ENCODE measurements at regions not wholly inside any gene's neighbourhood (a gene's known extent, or its start where the extent isn't known, plus 50 kb on each side); places are given as distances from the start of the nearest gene placed in this dataset.

DNA sequence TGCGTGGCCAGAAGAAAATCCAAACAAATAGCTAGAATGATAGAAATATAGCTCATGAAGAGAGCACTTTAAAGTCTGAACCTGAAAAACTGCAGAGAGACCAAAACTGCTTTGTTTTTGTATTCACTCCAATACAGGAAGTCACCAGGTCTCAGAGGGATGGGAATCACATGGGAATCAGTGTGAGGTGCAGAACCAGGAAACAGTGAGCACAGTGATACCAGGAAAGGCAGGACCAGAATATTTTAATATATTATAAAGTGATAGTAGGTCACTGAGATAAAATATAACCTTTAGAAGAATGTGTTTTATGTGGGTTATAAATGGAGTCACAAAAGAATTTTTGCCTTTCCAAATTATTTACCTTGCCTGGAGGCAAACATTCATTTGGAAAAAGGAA is 277.3 kb downstream of the CASP12 start:
- Histone ChIP-seq H3K27me3 (ENCODE audit: insufficient read depth, low read length) (no peaks in the 10 kb centered on the region), H3K9me3 (ENCODE audit: low read length) (peaks cover 4% of the 10 kb centered on the region), H3K36me3 (ENCODE audit: insufficient read depth, low read length) (no peaks in the 10 kb centered on the region), H2AFZ (ENCODE audit: low read depth, low read length) (no peak overlapping the region), H3K4me3 (ENCODE audit: low read length) (no peak overlapping the region), H3K4me1 (ENCODE audit: insufficient read depth, low read length) (no peaks in the 10 kb centered on the region)

- Histone ChIP-seq H3K4me1 (ENCODE audit: insufficient read depth, low read length) (no peaks in the 10 kb centered on the region), H3K9me3 (ENCODE audit: low read length) (peaks cover 4% of the 10 kb centered on the region), H3K36me3 (ENCODE audit: insufficient read depth, low read length) (no peaks in the 10 kb centered on the region), H2AFZ (ENCODE audit: low read depth, low read length) (no peak overlapping the region), H3K4me3 (ENCODE audit: low read length) (no peak overlapping the region), H3K27me3 (ENCODE audit: insufficient read depth, low read length) (no peaks in the 10 kb centered on the region)
Observed at GRCh38 chr11:104619751-104620150, 278.5 kb downstream of the CASP12 start.

DNA sequence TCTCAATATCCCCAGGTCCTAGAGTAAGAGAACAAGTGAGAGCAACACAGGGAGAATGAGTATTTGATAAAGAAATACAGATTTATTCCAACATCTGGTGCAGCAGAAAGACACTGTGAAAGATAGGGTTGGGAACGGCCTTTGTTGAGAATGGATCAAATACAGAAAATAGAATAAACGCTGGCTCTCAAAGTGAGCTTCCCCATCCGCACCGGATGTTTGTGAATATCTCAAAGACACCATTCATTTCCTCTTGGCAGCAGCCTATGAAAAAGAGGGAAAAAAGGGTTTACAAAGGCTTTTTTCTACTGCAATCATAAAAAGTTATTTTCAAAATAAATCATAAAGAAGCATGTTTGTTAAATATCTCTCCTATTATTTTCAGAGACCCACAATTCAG is 279.3 kb downstream of the CASP12 start:
- H3K36me3 ChIP-seq (ENCODE audit: insufficient read depth, low read length) = no peaks in the 10 kb centered on the region
- H2AFZ ChIP-seq (ENCODE audit: low read depth, low read length) = no peak overlapping the region
- H3K4me3 ChIP-seq (ENCODE audit: low read length) = no peak overlapping the region
- peaks cover 4% of the 10 kb centered on the region for H3K9me3 ChIP-seq (ENCODE audit: low read length)
- H3K4me1 ChIP-seq (ENCODE audit: insufficient read depth, low read length) = no peaks in the 10 kb centered on the region
- no peaks in the 10 kb centered on the region for H3K27me3 ChIP-seq (ENCODE audit: insufficient read depth, low read length)

GRCh38 chr11:104614961-104615360 is 283.3 kb downstream of the CASP12 start:
- Histone ChIP-seq H3K4me3 (ENCODE audit: low read length) (no peak overlapping the region), H3K27me3 (ENCODE audit: insufficient read depth, low read length) (no peaks in the 10 kb centered on the region), H3K9me3 (ENCODE audit: low read length) (peaks cover 4% of the 10 kb centered on the region), H3K36me3 (ENCODE audit: insufficient read depth, low read length) (no peaks in the 10 kb centered on the region), H2AFZ (ENCODE audit: low read depth, low read length) (no peak overlapping the region), H3K4me1 (ENCODE audit: insufficient read depth, low read length) (no peaks in the 10 kb centered on the region)

DNA sequence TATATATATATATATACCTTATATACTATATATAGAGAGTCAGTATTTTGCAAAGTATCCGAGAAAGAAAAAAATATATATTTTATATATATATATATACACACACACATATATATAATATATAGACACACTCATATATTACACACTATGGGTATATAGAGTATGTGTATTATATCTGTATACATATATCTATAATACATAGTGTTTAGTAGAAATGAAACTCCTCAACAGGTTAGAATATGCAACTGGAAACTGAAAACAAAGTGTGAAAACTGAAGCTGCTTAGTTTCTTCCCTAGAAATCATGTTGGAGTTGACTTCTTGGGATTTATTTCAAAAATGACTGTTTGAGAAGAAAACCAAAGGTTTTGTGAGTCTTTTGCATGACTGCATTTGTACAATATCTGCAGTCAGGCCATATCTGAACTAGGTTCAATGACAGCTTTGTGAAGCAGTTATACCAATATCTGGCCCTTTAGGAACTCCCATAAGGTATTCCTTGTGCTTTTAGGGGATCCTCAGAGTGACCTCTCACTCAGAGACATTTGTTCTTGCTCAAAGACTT is 284.1 kb downstream of the CASP12 start:
- no peak overlapping the region for H3K4me3 ChIP-seq (ENCODE audit: low read length)
- no peaks in the 10 kb centered on the region for H3K27me3 ChIP-seq (ENCODE audit: insufficient read depth, low read length)
- H3K9me3 ChIP-seq (ENCODE audit: low read length) = peaks cover 4% of the 10 kb centered on the region
- peaks cover 3% of the 10 kb centered on the region for H3K4me1 ChIP-seq (ENCODE audit: insufficient read depth, low read length)
- H2AFZ ChIP-seq (ENCODE audit: low read depth, low read length) = no peak overlapping the region
- no peaks in the 10 kb centered on the region for H3K36me3 ChIP-seq (ENCODE audit: insufficient read depth, low read length)

- H3K9me3 ChIP-seq (ENCODE audit: low read length) = no peaks in the 10 kb centered on the region
- H3K4me3 ChIP-seq (ENCODE audit: low read length) = no peak overlapping the region
- no peaks in the 10 kb centered on the region for H3K27me3 ChIP-seq (ENCODE audit: insufficient read depth, low read length)
Observed at GRCh38 chr11:104610635-104611034, 287.6 kb downstream of the CASP12 start.

GRCh38 chr11:104609311-104610085 is 288.8 kb downstream of the CASP12 start:
- Histone ChIP-seq H3K9me3 (ENCODE audit: low read length) (no peaks in the 10 kb centered on the region), H3K4me3 (ENCODE audit: low read length) (no peak overlapping the region), H3K27me3 (ENCODE audit: insufficient read depth, low read length) (no peaks in the 10 kb centered on the region), H2AFZ (ENCODE audit: low read depth, low read length) (no peak overlapping the region), H3K4me1 (ENCODE audit: insufficient read depth, low read length) (peaks cover 3% of the 10 kb centered on the region), H3K36me3 (ENCODE audit: insufficient read depth, low read length) (no peaks in the 10 kb centered on the region)

More at GRCh38 chr11:104610635-104611034, 287.6 kb downstream of the CASP12 start:
- Histone ChIP-seq H3K36me3 (ENCODE audit: insufficient read depth, low read length) (no peaks in the 10 kb centered on the region), H2AFZ (ENCODE audit: low read depth, low read length) (no peak overlapping the region), H3K4me1 (ENCODE audit: insufficient read depth, low read length) (peaks cover 3% of the 10 kb centered on the region)

- Histone ChIP-seq H3K27me3 (ENCODE audit: insufficient read depth, low read length) (no peaks in the 10 kb centered on the region), H3K4me3 (ENCODE audit: low read length) (no peak overlapping the region), H2AFZ (ENCODE audit: low read depth, low read length) (no peak overlapping the region), H3K36me3 (ENCODE audit: insufficient read depth, low read length) (no peaks in the 10 kb centered on the region), H3K9me3 (ENCODE audit: low read length) (no peaks in the 10 kb centered on the region), H3K4me1 (ENCODE audit: insufficient read depth, low read length) (no peaks in the 10 kb centered on the region)
Observed at GRCh38 chr11:104602643-104603042, 295.6 kb downstream of the CASP12 start.

GRCh38 chr11:104594228-104594958 is 303.9 kb downstream of the CASP12 start:
- H2AFZ ChIP-seq (ENCODE audit: low read depth, low read length) = no peak overlapping the region
- H3K4me1 ChIP-seq (ENCODE audit: insufficient read depth, low read length) = no peaks in the 10 kb centered on the region
- H3K36me3 ChIP-seq (ENCODE audit: insufficient read depth, low read length) = no peaks in the 10 kb centered on the region
- no peaks in the 10 kb centered on the region for H3K9me3 ChIP-seq (ENCODE audit: low read length)
- no peaks in the 10 kb centered on the region for H3K27me3 ChIP-seq (ENCODE audit: insufficient read depth, low read length)
- H3K4me3 ChIP-seq (ENCODE audit: low read length) = no peak overlapping the region

DNA sequence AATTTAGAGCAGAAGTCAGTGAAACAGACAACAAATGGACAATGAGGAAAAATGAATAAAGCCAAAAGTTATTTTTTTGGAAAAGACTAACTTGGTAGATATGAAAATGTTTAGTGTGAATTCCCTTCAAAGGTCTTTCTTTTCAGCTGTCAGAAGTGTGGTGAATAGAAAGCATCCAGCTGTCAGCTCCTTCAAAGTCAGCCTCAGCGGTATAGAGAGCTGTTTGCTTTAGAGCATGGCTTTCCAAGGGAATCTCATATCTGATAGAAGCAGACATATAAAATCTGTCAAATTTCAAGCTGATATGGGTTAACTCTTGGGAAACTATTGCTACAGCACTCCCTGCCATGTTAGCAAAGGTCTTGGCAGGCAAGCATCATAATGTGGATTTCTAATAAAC is 309.3 kb downstream of the CASP12 start:
- H3K9me3 ChIP-seq (ENCODE audit: low read length) = no peaks in the 10 kb centered on the region
- H3K4me1 ChIP-seq (ENCODE audit: insufficient read depth, low read length) = peaks cover 5% of the 10 kb centered on the region
- no peaks in the 10 kb centered on the region for H3K36me3 ChIP-seq (ENCODE audit: insufficient read depth, low read length)
- no peaks in the 10 kb centered on the region for H3K27me3 ChIP-seq (ENCODE audit: insufficient read depth, low read length)
- no peak overlapping the region for H2AFZ ChIP-seq (ENCODE audit: low read depth, low read length)
- H3K4me3 ChIP-seq (ENCODE audit: low read length) = no peak overlapping the region

DNA sequence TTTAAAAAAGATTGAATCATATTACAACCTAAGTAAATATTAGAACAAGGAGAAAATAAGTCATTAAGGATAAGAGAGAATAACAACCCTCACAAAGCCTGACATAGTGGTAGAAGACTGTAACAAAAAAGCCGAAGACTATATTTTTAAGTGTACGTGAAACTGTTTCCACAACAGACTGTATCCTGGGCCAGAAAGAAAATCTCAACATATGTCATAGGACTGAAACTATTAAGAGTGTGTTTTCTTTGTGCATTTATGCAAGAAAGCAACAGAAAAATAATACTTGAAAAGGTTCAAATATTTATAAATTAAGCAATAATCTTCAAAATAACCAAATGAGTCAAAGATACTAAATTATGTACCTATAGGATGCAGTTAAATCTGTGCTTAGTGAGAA is 309.8 kb downstream of the CASP12 start:
- H2AFZ ChIP-seq (ENCODE audit: low read depth, low read length) = no peak overlapping the region
- no peak overlapping the region for H3K4me3 ChIP-seq (ENCODE audit: low read length)
- H3K36me3 ChIP-seq (ENCODE audit: insufficient read depth, low read length) = no peaks in the 10 kb centered on the region
- no peaks in the 10 kb centered on the region for H3K9me3 ChIP-seq (ENCODE audit: low read length)
- H3K27me3 ChIP-seq (ENCODE audit: insufficient read depth, low read length) = no peaks in the 10 kb centered on the region
- peaks cover 5% of the 10 kb centered on the region for H3K4me1 ChIP-seq (ENCODE audit: insufficient read depth, low read length)

- H3K27me3 ChIP-seq (ENCODE audit: insufficient read depth, low read length) = no peaks in the 10 kb centered on the region
- peaks cover 11% of the 10 kb centered on the region for H3K4me1 ChIP-seq (ENCODE audit: insufficient read depth, low read length)
- H2AFZ ChIP-seq (ENCODE audit: low read depth, low read length) = no peak overlapping the region
- H3K36me3 ChIP-seq (ENCODE audit: insufficient read depth, low read length) = no peaks in the 10 kb centered on the region
- no peaks in the 10 kb centered on the region for H3K9me3 ChIP-seq (ENCODE audit: low read length)
- H3K4me3 ChIP-seq (ENCODE audit: low read length) = no peak overlapping the region
Observed at GRCh38 chr11:104584823-104585222, 313.4 kb downstream of the CASP12 start.

DNA sequence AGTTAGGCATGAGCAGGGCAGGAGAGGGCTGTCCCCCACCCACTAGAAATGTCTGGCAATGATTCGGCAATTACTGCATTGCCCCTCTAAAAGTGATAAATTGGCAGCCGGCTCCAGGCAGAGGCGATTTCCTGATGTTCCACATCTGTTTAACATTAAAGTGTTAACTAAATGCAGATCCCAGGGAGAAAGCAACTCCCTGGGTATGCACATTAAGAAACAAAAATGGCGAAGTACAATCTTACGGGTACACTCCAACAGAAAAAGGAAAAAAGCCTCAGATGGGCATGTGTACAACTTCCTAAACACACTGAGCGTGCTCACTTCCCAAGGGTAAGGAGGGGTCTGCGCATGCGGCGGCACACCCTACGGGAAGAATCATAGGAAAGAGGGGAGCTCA is 314.4 kb downstream of the CASP12 start:
- H3K36me3 ChIP-seq (ENCODE audit: insufficient read depth, low read length) = no peaks in the 10 kb centered on the region
- H3K4me3 ChIP-seq (ENCODE audit: low read length) = no peak overlapping the region
- H2AFZ ChIP-seq (ENCODE audit: low read depth, low read length) = no peak overlapping the region
- H3K4me1 ChIP-seq (ENCODE audit: insufficient read depth, low read length) = peaks cover 11% of the 10 kb centered on the region
- H3K27me3 ChIP-seq (ENCODE audit: insufficient read depth, low read length) = no peaks in the 10 kb centered on the region
- no peaks in the 10 kb centered on the region for H3K9me3 ChIP-seq (ENCODE audit: low read length)
